C1 segment of cervical spinal cord (tissue), 14 donors: ENCODE measurements at regions not wholly inside any gene's neighbourhood (a gene's known extent, or its start where the extent isn't known, plus 50 kb on each side); places are given as distances from the start of the nearest gene placed in this dataset.
A peak's percentile ranks its signal among the peaks of the same experiment; 100 is the strongest.

ENCODE experiments used
- DNase-seq, 14 donors: peaks; one replicate each; lab custom pipeline; 2025; lab: John Stamatoyannopoulos, UW

DNA sequence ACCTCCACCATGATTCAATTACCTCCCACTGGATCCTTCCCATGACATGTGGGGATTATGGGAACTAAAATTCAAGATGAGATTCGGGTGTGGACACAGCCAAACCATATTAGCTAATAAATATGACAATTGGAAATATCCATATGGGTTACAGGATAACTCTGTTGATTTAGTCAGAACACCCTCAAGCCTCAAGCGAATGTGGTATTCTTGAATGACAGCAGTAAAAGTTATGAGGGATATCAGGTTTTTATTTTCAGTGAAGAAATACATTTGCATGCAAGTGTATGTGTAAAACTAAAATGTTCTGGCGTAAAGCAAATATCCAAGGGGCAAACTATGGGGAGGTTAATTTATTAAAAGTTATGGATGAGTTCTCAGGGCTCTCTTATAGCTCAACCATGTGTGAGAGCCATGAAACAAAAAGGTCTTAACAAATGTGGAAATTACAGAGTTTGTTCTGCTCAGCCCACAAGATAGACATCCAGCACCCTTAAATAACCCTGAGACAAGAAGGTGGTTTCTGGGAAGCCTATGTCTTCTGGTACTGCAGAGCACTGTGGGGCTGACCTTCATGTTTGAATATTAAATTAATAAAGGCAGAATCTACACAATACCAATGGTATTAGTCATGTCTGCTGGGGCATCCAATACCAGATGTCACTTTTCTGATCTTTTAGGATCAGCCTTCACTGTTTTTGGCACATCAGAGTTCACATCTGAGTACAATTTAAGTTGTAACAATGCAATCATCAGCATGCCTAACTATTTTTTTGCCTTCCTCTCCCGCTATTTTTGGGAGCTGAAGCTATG lies 370.5 kb upstream of the RSPO3 start:
- no peak for DNase-seq

DNA sequence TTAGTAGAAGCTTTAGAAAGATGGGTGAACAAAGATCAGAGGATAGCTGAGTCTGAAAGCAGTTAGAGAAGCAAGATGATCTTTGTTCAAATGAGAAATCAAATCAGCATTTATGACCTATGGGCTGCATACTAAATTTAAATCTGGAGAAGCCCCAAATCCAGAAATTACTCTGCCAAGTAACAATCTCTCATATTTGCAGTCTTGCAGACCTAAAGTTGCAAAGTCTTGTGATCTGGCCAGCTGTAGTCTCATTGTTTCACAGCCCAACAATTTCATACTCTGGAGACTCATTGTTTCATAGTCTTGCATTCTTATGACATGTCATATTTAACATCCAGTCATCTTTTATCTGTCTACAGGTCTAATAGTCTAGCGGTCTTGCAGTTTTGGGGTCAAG lies 364.9 kb upstream of the RSPO3 start:
- no peak for DNase-seq

DNA sequence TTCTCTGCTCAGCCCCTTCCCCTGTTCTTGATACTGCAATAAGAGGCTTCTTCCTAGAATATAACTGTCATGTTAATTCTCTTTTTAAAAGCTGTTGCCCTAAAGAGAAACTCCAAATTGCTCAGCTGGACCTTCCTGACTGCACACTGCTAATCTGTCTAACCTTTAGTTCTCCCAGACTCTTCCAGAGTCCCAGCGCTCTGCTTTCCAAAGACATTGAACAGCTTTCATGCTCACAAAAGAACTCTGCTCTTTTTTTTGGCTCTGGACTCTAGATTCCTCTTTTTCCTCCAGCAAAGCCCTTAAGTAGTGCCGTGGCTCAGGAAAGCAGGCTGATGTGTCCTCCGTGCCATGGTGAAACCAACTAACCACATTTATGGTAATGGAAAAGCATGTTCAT lies 356.6 kb upstream of the RSPO3 start:
- peak in 1 of 14 donors; percentile 2 for DNase-seq

DNA sequence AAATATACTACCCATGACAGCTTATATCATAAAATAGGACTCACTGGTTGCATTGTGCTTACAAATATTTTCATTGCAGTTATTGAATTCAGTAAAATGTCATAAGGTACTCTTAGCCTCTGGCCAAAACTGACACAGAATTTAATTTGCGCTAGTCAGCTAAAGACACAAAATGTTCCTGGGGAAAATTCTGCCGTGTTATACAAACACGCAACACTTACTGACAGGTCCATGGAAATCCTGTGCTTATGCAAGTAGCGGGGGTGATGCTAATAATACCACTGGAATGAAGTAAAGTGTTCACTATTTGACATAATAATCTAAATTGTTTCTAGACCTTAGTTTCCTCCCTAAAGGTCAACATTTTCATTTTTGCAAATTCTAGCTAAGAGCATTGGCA lies 354.4 kb upstream of the RSPO3 start:
- DNase-seq, result peak in 1 of 14 donors; percentile 3

DNA sequence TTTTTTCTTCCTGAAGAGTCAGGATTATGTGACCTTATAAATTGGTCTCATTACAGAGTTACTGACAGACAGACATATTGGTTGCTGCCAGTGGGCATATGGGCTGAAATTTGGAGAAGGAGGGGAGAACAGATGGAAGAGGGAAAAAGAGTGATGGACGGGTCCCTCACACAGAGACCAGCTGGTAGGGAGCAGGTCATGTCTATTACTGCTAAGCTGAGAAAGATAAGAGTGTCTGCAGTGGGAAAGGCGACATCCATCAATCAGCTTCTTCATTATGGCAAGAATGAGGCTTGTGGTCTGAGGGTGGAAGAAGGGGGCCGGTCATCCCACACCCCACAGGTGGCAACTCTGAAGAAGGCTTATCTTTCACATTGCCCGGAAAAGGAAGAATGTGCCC lies 353.8 kb upstream of the RSPO3 start:
- DNase-seq, result no peak

DNA sequence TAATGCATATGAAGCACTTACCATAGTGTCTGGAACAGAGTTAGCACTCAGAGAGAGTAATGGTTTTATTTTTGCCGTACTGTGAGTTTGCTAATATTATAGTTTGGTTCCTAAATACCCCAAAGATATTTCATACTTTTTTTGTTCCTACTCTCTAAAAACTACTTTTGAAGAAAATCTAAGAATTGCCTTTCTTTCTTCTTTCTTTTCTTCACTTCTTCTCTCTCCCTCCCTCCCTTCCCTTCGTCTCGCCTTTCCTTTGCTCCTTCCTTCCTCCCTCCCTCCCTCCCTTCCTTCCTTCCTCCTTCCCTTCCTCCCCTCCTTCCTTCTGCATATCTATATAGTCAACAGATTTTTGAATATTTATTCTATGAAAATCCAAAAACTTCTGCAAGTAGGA lies 351.7 kb upstream of the RSPO3 start:
- DNase-seq, result no peak

DNA sequence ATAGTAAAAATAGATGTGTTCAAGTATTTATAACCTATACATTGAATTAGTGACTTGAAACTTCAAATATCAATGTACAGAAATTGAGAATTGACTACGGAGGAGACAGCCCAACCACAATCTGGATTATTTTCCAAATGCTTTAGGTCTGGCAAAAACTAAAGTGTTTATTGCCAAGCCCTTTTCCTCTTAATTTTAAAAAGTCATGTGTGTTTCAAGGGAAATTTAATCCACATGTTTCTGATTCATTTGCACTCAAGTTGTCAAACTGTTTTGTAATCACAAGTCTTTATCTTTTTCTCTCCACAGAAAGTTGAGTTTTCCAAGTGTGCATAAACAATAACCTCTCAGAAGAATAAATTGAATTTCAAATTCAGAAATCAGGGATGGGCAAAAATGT lies 350.8 kb upstream of the RSPO3 start:
- no peak for DNase-seq

DNA sequence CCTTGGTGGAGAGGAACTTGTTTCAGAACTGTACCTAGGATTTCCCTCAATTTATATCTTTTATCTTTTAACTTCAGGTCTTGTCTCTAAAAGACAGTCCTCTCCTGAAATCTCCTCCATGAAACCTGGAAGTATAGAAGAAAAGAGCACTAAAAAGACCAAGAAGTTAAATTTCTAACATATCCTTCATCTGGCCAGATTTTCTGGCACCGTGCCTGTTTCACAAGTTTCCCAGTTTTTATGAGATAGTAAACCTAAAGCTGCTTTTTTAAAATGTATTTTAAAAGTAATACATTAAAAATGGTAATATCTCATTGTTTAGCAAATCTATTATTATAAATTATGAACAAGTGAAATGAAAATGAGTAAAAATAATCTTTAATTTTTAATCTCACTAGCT lies 348.3 kb upstream of the RSPO3 start:
- DNase-seq, result no peak

DNA sequence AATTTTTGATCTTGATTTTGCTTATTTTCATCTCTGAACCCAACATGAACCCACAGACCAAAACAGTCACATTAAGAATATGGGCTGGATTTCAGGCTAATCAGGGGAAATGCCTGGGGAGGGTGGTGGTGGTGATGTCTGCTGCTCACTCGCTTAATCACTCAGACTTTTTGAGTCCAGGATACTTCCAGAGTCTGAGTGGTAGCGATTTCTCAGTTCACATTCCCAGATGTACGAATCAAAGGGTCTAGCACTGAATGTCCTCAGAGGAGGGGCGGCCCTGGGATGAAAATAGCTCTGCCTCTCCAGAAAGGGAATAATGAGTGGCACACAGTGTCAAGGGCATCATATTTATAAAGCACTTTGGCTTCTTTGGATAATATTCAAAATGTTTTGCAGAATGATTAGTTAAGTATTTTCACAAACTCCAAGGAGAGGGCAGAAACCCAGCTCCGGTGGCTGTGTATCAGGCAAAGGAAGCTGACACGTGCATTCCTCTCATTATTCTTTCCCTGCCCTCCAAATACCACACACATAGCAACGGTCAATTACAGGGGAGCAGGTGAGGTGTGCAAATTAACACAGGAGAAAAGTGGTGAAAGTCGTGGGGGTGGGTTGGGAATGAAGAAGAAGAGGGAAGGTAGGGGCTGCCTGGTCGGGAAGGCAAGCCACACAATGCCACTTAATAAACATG lies 345.2 kb upstream of the RSPO3 start:
- DNase-seq, result no peak

DNA sequence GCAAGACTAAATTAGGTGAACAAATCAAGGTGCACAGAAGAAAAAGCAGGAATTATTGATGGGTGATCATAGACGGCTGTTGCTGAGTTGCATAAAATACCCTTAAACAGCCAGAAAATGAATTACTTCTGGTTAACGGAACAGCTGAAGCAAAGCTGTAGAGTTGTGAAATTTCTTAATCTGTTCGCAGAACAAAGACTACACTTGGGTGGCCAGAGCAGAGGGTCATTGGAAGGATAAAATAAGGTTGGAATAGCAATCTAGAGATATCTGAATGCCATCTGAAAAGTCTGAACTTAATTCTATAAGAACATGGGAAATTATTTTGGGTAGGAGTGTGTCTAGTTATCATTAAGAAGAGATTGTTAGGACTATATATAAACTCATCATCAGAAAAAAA lies 339.1 kb upstream of the RSPO3 start:
- DNase-seq, result no peak

DNA sequence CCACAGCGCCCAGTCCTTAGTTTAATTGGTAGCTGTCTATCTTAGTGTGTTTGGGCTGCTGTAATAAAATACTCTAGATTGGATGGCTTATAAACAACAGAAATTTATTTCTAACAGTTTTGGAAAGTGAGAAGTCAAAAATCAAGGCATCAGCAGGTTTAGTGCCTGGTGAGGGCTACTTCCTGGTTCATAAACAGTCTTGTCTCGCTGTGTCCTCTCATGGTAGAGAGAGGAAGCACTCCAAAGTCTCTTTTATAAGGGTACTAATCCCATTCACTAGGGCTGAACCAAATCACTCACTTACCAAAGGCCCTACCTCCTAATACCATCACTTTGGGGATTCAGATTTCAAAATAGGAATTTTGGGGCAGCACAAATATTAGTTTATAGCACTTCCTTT lies 336.9 kb upstream of the RSPO3 start:
- no peak for DNase-seq

DNA sequence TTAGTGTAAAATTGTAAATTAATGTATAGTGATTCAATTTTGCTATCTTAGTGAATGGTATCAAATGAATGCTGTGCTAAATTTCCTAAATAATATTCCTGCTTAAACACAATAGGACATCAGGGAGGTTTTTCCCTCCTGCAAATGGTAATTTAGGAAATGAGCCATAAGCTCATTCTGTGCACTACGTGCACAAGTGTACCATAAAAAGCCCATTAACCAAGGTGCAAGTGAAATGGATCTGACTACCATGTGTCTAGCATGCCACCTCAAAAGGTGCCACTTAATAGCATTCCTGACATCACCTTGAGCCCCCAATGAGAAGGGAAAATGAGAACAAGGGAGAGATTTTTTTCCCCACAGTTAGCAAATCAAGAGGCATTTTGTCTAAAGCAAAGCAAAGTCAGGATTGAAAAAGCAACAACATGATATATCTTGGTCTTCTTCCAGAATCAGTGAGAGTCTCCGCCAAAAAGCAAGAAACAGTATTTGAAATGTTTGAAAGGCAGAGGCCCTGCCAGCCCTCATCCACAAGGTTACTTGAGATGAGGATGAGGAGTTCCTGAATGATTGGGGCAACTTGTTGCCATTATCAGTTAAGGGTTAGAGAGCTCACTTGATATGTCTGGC lies 334.2 kb upstream of the RSPO3 start:
- DNase-seq, result no peak

DNA sequence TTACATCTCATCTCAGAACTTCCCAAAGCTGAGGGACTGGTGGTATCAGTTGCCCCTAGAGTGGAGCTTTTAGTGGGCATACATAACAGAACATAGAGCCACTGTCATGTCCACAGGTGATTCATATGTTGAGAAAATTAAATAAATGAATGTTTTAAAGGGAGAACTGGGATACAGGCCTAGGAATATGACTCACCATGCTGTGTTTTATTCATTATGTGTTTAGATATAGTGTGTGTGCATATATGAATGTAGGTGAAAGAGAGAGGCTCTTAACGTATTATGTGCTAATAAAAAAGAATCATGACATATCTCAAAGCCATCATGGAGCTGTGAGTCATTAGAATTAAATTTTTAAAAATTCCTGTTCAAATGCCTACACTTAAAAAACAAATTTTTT lies 332.2 kb upstream of the RSPO3 start:
- DNase-seq, result no peak

DNA sequence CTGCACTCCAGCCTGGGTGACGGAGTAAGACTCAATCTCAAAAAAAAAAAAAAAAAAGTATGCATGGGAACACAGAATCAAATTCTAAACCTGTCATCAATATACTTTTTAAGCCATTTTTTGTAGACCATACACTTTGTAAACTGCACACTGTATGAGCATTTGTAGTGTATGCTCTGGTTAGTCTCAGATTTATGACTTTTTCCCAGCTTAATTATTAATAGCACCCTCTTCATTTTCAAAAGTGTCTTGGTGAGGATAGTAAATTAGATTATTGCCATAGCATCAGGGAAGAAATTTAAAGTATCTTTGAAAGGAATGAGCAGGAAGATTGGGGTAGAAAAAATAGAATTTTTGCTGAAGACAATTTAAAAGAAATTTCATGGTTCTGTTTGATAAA lies 330.8 kb upstream of the RSPO3 start:
- DNase-seq, result no peak

DNA sequence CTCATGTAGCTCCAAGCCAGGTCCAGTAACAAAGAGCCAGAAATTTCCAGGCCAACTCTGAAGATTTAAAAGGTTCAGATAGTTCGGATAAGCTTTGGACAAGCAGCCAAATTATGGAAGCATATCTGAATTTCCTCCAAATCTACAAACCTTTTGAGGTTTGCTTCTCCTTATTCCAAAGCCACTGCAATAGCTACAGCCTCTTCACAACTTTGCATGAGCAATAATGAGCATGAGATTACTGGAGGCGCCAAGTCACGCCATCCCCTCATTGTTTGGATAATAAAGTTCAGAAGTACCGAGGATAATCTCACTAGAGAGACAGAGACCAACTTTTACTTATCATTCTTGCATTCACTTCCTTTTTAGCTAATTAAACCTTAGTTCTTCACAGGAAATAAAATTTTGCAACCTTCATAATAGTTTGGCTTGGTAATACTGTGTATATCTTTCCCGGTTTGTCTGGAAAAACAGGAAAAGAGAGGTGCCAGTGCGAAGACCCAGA lies 329.6 kb upstream of the RSPO3 start:
- no peak for DNase-seq

DNA sequence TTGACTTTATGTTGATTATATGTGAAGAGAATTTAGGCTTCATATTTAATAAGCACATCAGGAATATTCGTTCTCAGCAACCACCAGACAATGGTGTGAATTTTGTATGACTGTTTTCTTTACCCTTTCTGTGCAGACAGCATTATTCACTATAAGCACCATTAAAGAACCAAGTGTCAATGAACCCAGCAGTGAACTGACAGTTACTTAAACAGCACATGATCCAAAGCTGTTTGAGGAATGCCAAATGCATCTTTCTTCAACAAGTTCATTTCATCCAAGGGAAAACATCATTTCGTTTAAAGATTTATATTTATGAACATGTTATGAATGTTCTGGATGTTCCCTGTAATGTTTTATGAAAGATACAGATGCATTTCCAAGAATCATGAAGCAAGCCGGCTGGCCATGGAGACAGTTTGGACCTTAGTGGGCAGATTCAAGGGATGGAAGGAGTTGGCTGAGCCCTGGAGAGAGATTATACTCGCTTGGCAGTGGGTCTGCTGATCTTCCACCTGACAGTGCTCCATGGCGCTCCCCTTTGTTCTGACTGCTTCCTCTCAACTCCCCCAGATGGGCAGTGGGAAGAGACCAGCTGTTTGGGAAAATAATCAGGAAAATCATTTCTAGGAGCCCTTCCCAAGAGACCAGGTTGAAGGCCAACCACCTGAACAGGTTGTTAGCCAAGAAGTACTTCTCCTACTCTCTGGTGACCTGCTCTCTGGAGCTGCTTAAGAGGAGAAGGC lies 326.0 kb upstream of the RSPO3 start:
- no peak for DNase-seq

DNA sequence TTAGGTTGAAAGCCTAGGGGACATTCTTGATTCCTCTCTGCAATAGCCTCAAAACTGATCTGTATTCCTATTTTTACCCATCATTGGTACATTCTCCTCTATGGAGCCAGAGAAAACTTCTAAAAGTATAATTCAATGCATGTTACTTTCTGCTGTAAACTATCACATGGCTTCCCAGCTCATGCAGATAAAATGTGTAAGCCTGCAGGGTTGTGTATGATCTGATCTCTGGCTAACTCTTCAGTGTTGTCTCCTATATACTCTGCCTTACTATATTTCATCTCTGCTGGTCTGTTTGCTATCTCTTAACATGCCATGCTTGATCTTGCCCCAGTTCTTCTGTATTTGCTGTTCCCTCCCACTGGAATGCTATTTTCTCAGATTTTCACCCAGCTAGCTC lies 323.3 kb upstream of the RSPO3 start:
- no peak for DNase-seq

DNA sequence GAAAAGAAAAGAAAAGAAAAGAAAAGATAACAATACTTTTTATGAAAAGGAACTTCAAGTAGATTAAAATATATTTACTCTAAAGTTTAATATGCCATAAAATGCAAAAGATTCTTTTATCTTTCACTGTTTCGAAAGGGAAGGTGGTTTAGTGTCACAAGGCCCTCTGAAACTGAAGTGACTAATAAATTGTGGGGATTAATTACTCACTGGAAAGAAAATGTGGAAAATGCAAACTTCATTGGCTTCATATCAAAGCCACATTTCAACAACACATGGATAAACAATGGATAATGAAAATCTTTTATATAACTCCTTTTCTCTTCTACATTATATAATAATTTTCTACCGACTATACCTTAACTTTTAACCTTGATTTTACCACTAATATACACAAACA lies 320.5 kb upstream of the RSPO3 start:
- no peak for DNase-seq

DNA sequence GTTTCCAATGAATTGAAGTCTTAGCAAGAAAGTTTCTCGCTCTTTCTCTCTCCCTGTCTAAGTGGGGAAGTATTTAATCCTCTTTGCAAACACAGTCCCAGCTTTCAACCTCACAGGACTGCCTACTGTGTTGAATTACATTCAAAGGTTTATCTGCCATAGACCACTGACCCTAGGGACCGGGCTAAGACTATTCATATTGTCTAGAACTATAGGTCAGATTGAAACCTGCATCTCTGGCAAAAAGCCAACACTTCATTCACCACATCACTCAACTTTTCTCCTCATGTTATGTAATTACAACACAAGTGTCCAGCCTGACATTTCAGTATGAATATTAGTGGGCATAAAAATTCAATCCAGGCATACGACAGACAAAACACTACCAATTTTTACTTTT lies 314.7 kb upstream of the RSPO3 start:
- DNase-seq, result no peak

DNA sequence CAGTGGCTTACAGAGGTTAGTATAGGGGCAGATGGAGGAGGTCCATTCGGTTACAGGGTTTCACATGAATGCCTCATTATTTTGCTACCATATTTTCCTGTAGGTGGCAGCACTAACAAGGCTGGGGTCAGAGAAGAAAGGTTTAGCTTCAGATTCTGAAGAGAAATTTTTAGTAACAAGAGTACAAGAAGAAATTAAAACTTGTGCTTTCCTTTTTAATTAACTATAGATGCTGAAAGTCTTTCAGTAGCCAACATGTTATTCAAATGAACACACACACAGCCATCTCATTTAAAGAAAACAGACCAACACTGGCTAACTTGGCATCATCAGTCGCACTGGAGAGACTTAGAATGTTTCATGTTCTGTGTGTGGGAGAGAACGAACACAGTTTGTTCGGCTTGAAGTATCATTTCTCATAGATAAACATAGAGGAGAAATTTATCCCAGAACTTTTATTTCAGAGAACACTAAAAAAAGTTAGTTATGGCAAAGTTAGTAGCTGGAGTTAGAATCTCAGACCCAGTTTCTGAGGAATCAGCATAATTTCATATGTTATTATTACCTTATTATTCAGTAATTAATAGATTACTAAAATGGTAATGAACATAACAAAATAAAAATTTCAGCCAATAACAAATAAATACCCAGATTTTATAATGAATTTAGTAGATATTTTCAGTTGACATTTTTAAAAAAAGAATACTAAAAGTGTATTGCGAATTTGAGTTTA lies 314.0 kb upstream of the RSPO3 start:
- DNase-seq, result peak in 2 of 14 donors; percentile 1 to 25

DNA sequence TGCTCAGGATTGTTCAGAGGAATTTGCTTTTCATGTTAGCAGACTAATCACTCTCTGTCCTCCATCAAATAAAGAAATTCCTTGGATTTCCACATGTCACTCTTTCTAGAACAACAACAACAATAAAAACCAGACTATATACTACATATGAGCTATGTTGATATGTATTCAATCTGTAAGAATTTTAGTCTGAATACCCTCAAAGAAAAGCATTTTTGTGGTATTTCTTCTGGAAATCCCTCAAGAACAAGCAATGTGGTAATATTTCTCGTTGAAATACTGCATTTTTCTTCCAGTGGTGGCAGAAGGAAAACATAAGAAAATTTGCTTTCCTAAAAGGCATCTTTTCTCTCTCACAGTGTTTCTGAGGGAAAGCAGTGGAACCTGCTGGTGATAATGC lies 312.6 kb upstream of the RSPO3 start:
- no peak for DNase-seq
